ENCODE measurements at regions not wholly inside any gene's neighbourhood (a gene's known extent, or its start where the extent isn't known, plus 50 kb on each side); places are given as distances from the start of the nearest gene placed in this dataset.
"Not testable (repeated sequence)": the region's sequence is repeated elsewhere in the genome, so short reads cannot be mapped to it uniquely, and the experiment has no call there.

DNA sequence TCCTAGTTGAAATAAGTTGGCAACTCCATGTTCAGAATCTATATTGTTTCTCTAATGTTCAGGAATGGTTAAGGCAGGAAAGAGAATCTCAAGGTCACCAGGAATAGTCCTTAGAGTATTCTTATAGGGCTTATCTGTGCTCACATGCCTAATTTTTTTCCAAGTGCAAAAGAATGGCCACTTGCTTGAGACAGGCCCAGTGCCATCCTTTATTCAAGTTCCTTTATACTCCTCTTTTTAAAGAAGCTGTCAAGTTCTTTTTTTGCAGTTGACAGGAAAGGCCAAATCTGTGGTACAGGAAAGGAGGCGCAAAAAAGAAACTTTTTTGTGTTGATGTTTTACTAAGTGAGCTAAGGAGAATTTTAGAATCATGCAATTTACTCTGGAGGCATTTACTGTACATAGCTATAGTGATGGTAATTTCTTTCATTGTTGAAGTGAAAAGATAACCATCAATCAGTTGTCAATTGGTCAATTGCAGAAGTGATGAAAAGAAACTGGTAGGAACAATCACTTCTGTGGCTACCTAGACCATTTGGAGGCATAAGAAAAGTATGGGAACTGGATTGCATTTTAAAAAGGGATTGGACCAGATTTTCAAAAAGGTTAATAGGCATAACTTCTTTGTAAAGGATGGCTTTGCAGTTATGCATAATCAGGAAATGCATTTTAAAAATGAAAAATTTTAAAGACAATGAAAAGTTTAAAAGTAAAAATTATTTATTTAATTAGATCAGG lies 102.5 kb upstream of the SOX2 start:
- no peak for DNase-seq

DNA sequence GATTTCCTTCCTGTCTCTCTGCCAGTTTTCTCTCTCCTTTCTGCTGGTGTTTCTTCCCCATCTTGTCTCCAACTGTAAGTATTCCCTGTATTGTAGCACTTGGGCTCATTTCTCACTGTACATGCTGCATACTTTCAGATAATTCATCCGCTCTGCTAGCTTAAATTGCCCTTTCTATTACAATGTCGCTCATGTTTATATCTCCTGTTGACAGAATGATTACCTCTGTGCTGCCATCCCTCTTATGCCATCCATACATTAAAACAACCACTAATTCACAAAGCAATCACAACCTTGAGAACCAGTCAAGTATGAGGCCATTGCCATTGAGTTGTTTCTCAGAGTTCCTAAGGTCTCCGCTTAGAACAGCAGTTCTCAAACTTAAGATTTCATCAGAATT lies 107.5 kb upstream of the SOX2 start:
- DNase-seq = no peak

DNA sequence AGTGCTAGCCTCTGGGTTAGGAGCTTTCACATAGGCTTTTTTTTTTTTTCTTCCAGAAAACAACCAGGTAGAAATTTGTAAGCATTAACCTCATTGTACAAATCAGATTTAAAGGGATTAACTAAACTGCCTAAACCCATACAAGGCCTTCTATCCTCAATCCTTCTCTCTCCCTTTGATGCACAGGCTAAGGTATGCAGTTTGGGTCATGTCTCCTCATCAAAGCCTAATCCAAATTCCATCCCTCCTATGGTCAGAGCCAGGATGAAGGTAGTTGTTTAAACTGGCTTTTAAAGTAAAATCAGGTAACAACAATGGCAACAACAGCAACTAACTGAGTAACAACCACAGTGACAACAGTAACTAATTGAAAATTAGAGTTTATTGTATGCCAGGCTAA lies 115.6 kb upstream of the SOX2 start:
- DNase-seq = no peak

DNA sequence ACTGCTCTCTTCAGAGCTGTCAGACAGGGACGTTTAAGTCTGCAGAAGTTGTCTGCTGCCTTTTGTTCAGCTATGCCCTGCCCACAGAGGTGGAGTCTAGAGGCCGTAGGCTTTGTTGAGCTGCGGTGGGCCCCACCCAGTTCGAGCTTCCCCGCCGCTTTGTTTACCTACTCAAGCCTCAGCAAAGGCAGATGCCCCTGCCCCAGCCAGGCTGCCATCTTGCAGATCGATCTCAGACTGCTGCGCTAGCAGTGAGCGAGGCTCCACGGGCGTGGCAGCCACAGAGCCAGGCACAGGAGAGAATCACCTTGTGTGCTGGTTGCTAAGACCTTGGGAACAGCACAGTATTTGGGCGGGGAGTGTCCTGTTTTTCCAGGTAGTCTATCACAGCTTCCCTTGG lies 120.8 kb upstream of the SOX2 start:
- not testable (repeated sequence) for DNase-seq

DNA sequence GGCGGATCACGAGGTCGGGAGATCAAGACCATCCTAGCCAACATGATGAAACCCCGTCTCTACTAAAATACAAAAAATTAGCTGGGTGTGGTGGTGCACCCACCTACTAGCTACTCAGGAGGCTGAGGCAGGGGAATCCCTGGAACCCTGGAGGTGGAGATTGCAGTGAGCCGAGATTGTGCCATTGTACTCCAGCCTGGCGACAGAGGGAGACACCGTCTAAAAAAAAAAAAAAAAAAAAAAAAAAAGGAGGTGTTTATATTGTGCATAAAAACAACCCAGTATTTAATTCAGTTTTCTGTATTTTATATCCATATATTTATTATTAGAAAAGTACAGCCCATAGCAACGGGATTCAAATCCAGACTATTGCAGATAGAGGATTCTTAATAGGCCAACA lies 129.1 kb upstream of the SOX2 start:
- no peak for DNase-seq

DNA sequence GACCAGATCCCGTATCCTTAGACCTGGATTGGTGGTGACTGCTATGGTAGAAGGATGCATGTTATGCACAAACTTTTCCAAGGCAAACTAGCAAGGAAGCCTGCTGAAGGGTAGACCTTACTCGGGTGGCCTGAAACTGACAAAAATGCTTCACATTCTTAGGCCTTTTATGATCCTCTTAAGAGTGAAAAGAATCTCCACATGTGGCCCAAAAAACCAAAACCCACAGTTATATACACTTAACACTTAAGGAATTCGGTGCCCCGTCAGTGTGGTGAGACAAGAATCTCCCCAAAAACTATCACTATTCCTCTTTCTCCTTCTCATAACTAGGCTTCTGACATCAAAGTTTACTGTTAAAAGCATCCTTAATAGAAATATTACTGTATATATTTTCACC lies 130.1 kb upstream of the SOX2 start:
- peak; percentile 42 for DNase-seq

DNA sequence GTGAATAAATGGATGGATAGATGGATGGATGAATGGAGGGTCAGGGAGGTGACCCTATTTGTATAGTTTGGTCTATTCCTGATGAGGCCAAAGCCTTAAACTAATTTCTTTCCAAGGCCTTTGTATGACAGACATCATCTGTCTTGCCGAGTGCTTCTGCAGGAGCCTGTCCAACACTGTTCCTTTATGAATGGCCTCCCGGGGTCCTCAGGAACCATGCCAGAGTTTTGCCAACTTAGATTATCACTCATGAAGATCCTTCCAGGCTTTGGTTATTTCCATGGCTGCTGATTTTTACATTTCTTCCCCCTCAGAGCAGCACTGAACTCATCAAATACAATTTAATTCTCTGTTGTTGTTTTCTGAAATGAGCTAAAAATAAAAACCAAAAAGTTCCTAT lies 133.0 kb upstream of the SOX2 start:
- DNase-seq = no peak

DNA sequence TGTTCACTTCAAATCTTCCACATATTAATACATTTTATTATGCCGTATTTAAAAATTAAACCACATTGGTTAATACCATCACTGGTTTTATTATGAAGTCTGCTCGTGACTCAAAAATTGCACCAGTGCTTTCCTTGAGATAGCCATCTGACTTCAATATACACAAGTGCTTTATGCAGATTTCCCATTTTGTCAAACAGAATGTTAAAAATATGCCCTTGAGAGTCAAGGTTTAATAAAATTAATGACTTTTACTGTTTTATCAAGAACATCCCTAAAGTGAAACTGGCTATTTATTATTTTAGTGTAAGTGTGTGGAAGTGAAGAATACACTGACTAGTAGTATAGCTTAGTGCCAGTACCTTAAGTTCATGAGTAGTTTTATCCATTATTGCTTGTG lies 139.3 kb upstream of the SOX2 start:
- DNase-seq = no peak

DNA sequence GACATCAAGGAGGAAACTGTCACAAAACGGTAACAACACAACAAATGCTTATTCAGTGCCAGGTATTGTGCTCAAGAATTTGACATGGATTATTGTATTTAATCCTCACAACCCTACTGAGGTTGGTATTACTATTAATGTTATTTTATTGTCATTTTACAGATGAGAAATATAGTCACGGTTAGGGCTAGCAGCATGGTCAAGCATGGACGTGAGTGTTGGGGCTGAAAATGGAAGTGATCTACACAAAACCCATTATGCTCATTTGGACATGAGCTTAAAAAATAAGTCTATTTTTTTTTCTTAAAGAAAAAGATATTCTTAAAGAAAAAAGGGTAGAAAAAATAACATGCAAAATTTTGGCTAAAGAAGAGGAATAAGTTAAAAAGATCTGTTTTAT lies 141.3 kb upstream of the SOX2 start:
- no peak for DNase-seq

DNA sequence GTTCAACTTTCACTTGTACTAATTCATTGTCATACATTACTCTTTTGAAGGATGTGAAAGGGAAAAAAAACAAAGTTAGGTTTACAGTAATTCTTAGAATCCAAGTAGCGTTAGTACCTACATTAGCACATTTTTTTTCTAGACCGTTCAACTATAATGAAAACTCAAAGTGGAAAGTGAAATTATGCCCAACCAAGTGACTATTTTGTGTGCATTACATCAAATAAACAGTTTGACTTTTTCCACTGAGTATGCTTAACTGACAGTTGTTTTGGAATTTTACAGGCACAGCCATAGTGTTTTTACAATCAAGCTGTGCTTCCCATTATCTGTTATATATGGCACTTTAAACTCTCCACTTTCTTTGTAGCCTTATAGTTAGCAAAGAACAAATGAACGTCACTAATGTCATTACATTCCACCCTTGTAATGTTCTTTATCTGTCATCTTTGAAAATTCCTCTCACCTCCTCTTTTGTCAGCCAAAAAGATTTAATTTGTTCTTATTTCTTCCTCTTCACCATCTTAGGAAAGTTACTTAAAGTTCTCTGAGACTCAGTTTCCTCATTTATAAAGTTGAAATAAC lies 142.3 kb upstream of the SOX2 start:
- no peak for DNase-seq

DNA sequence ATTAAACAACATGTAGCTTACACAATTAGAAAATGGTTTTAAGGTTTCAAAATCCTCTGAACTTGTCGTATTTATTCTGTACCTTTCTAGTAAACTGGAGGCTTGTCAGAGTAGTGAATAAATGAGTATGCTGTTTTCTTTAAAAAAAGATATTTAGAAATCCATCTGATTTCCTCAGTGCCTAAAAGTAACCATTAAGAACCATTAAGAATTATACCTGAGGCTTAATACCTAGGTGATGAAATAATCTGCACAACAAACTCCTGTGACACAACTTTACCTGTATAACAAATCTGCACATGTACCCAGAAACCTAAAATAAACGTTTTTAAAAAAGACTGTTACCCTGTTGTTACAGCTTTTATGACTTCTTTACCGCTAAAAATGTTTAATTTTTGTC lies 143.0 kb upstream of the SOX2 start:
- DNase-seq = no peak

DNA sequence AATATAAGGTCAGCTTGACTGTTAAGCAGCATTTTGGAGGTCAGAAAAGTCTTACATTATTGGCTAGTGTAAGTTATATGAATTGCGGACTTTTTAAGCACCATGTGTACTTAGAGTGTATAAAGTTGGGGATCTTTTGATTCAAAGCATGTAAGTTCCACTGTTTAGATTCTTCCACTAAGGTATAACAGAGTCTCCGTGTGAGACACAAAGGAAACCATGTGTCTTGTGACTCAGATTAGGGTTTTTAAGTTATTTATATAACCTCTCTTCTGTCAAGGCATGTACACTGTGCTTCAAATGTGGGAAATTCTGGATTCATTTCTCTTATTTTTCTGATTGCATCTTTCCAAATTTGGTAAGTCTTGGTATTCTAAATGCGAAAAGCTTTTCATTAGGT lies 143.5 kb upstream of the SOX2 start:
- DNase-seq = peak; percentile 25

DNA sequence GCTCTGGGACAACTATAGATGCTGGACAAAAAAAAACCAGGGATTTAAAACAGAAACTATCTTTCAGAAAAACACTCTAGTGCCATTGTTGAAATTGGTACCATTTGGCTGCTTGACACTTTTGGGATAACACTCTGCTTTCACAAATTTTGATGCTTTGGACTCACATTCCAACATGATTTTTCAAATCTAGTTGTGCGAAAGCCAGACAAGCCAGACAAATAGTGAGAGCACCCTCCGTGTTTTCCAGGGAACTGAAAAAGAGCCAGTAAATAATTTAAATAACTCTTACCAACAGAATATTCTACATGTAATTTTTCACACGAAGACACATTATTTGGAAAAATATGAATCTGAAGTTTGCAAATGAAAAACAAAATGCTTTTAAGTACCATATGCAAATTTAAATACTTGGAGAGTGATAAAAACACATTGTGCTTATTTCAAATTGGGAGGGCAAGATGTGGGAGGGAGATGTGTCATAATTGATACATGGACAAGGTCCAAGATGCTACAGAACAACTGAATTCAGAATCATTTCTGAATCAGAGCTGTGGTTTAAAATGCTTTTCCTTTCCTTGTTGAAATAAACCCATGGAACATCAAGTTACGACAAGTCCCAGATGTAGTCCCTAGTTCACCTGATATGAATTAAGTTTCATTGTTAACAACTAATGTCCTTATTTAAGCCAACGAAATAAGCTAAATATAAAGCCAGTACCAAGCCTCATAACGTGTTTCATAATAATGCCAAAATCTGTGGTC lies 144.2 kb upstream of the SOX2 start:
- DNase-seq = peak; percentile 57

DNA sequence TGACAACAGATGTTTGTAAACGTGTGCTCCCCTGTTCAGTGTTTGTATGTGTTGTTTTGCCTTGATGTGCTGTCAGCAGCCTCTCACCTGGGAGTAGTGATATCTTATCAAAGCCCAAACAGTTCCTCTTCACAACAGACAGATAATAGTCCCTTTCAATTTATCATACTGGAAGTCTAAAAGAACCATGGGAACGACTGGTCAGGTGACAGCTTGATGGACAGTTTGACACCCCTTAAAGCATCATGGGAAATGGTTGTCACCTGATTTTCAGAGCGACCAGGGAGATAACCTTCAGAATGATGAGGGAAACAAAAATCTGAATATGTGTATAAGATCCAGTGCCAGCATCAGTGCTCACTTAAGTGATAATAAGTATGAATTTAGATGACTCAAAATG lies 146.3 kb upstream of the SOX2 start:
- DNase-seq = no peak

DNA sequence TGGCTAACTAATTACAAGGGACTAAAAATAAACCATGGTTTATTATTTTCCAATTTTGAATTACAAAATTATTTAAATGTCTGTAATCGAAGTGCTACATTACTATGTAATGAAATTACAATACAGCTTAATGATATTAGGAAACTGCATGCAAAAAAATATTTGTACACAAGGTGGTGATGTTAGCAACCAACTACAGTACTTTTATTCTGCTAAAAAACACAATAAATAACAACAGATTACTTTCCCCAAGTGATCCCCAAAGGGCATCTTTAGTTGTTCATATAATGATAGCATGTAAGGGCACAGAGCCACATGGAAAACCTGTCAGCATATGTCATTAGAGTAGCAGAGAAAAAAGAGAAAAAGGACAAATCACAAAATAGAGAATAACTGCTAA lies 147.5 kb upstream of the SOX2 start:
- DNase-seq = no peak

DNA sequence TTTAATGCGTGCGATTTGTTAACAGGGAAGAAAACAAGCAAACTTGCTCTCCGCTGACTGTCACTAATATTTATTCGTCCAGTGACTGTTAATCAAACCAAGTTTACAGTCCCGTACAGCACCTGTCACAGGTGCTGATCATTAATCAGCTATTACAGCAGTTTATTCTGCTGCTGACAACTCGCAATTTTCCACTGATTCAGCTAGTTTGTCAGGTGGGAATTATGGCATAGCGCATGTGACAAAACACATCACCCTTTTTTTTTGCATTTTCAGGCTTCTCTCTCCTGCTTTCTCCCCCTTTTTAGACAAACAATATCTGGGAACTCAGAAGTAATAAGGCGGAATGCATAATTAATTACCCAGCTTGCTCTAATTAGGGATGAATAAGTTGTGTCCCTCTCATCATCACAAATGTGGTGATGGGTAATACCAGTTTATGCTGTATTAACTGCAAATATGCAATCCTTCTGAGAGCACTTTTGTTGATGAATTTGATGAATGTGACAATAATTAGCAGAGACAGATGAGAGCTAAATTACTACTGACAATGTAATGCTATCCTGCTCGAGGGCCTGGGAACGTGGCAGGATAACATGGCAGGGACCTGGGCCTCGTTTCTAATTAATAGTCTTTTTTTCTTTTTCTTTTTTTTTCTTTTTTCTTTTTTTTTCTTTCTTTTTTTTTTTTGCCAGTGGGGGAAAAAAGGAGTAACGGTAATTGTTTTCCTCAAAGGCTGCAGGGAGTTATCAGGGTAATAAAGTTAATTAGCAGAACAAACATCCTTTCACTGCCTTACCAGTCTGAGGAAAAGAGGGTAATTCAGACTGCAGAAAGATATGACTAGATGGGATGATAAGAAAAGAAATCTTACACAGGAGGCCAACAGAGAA lies 150.3 kb upstream of the SOX2 start:
- no peak for DNase-seq

DNA sequence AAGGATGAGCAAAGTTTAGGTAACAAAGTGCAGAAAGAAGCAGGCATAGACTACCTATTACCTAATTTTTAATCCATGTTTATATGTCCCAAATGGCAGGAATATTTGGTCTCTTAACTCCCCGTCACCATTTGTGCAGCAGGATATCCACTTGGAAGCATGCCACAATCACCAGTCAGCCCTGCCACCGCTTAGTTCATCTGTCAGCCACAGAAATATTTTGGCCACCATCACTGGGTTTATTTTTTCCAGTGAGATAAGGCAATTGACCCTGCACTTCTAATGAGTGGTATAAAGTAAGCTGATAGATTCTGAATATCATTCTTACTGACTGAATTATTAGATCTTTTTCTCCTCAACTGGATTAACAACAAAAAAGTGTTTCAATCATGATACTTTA lies 152.9 kb upstream of the SOX2 start:
- no peak for DNase-seq

DNA sequence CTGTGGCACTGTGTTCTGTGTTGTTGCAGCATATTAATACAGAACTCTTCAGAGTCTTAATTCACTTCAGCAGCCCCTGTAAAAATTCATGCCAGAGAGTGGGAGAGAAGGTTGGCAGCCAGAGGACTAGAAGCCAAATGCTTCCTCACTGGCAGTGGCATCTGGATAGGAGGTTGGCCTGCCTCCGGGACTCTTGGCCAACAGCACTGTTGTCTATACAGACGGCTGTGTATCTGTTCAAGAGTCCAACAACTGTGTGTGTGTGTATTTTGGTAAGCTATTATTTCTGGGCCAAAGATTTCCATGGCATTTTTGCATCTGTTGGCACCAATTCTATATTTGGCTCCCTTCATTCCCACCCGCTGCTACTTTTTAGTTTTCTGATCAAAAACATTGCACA lies 156.0 kb upstream of the SOX2 start:
- no peak for DNase-seq

DNA sequence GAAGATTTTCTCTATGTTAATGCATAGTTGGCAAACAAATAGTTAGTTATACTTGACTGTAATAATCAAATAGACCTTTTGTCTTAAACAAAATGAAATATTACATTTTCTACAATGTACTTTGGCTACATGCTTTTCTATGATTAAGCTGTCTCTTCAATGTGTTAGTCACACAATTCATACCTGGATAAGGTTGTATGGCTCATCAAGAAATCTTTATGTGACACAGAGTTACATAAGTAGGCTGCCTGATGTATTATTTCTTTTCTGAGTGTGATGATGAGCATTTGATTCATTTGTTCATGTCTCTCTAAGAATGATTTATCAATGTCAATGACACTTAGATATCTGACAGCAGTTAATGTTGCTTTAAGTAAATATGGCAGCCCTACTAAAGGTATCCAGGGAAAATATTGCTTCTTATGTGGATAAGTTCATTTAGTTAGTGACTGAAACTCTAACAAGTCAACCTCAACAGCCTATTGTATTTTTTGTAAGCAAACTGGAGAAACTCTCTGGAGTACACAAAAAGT lies 157.4 kb upstream of the SOX2 start:
- no peak for DNase-seq

DNA sequence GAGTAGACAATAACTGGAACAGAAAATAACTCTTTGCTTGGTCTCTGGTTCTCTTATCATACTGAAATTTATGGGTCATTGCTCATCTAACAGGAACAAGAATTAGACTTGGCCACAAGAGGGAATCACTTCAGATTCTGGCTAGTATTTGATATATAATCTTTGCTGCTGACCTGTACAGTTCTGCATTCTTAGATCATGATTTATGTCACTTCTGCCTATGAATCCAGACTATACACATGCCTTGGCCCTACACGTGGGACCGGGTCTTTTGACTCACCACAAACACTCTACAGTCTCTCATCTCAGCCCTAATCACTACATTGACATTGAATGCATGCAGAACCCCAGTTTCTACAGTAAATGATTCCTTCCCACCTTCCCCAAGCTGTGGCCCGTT lies 162.5 kb upstream of the SOX2 start:
- DNase-seq = peak; percentile 42

DNA sequence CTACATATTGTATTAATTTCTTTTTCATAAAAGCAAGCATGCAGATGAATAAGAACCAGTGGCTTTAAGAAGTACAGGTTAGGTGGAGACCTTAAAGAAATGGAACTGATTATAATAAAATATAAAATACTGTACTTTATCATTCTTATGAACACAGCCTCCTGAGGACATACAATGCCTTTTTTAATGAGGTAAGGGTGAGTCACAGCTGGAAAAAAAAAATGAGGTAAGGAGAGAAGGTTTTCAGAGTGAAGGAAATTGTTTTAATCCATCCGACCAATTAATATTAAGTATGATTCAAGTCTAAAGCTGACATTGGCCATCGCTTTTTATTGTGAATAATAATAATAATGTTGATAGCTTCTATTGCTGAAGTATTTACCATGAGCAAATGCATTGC lies 170.3 kb upstream of the SOX2 start:
- DNase-seq = no peak

DNA sequence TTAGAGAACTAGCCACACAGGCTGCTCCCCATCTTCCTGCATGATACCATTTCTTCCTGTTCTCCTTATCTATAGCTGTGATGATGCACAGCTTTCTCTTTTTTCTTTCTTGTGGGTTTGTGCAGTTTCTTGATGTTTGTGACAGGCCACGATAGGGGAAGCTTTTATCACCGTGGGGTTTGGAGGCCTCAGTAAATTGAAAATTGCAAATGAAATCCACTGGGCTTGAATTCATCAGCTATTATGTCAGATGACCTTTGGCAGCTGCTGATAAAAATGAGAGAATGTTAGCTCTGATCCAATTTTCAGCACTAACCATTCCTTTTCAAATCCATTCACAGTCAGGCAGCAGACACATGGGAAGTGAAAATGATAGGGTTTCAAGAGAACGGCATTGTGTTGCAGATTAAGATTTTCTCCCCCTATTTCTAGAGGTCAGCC lies 176.9 kb upstream of the SOX2 start:
- no peak for DNase-seq

DNA sequence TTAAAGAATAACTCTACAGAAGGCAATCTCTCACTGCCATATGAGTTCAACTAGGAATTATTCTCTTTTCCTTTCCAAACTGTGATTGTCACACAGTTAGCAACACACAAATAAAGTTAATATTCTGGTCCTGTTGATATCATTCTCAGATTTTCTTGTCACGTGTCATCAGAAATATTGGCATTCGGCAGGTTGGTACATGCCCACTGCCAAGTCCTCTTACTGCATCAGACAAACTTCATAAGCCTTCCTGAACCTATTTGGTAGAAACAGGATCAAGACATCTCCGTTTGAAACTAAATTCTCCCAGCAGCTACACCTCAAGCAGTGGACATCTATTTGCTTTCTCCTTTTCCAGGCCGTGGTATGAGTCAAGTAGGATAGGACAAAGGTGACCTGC lies 177.9 kb upstream of the SOX2 start:
- DNase-seq = no peak

Measured in HCEC 1CT (cell line).